H9 (cell line): ENCODE measurements at regions not wholly inside any gene's neighbourhood (a gene's known extent, or its start where the extent isn't known, plus 50 kb on each side); places are given as distances from the start of the nearest gene placed in this dataset.

Source experiments
- DNase-seq: peaks from one replicate; pipeline ENCODE4 v3.0.0-alpha.2; 2017
- H2AFZ ChIP-seq: one replicate; pipeline ENCODE4 v1.6.1; 2013; ENCODE audit warnings: mild to moderate bottlenecking, low read length, control low read depth, moderate library complexity
- H2AK5ac ChIP-seq: 2 replicates; pipeline ENCODE4 v1.6.1; 2013; ENCODE audit warnings: low read length, control low read depth, mixed read lengths; ENCODE audit not compliant: insufficient read length
- H2BK120ac ChIP-seq: one replicate; pipeline ENCODE4 v1.6.1; 2013; ENCODE audit warnings: low read depth, mild to moderate bottlenecking, low read length, control low read depth, inconsistent platforms; ENCODE audit not compliant: poor library complexity, severe bottlenecking
- H2BK12ac ChIP-seq: 2 replicates; pipeline ENCODE4 v1.6.1; 2013; ENCODE audit warnings: low read length, control low read depth, mixed read lengths, low read depth; ENCODE audit not compliant: insufficient read length
- H2BK15ac ChIP-seq: 2 replicates; pipeline ENCODE4 v1.6.1; 2013; ENCODE audit warnings: low read depth, low read length, control low read depth
- H2BK20ac ChIP-seq: one replicate; pipeline ENCODE4 v1.6.1; 2013; ENCODE audit warnings: low read depth, mild to moderate bottlenecking, low read length, control low read depth, inconsistent platforms; ENCODE audit not compliant: poor library complexity, severe bottlenecking
- H2BK5ac ChIP-seq: 2 replicates; pipeline ENCODE4 v1.6.1; 2013; ENCODE audit warnings: low read length, control low read depth, mixed read lengths; ENCODE audit not compliant: insufficient read length
- H3K14ac ChIP-seq: 2 replicates; pipeline ENCODE4 v1.6.1; 2013; ENCODE audit warnings: low read length, control low read depth; ENCODE audit not compliant: insufficient read depth
- H3K18ac ChIP-seq: 2 replicates; pipeline ENCODE4 v1.6.1; 2013; ENCODE audit warnings: low read depth, mild to moderate bottlenecking, mixed read lengths, low read length, control low read depth; ENCODE audit not compliant: insufficient read length
- H3K23ac ChIP-seq: 2 replicates; pipeline ENCODE4 v1.6.1; 2013; ENCODE audit warnings: low read length, control low read depth, mixed read lengths, low read depth; ENCODE audit not compliant: insufficient read length
- H3K23me2 ChIP-seq: 2 replicates; pipeline ENCODE4 v1.6.1; 2013; ENCODE audit warnings: low read depth, mild to moderate bottlenecking, mixed read lengths, low read length, control low read depth; ENCODE audit not compliant: insufficient read length, poor library complexity, severe bottlenecking
- H3K27ac ChIP-seq: 2 replicates; pipeline ENCODE4 v1.5.1; 2013; ENCODE audit warnings: low read length, control low read depth, mixed read lengths, low read depth; ENCODE audit not compliant: insufficient read length
- H3K27me3 ChIP-seq: 2 replicates; pipeline ENCODE4 v1.6.1; 2013; ENCODE audit warnings: low read length, control low read depth, inconsistent platforms; ENCODE audit not compliant: insufficient read depth
- H3K4ac ChIP-seq: 2 replicates; pipeline ENCODE4 v1.6.1; 2013; ENCODE audit warnings: low read depth, mild to moderate bottlenecking, control low read depth, inconsistent platforms, low read length, moderate library complexity
- H3K4me1 ChIP-seq: 2 replicates; pipeline ENCODE4 v1.6.1; 2013; ENCODE audit warnings: low read length, control low read depth, inconsistent platforms; ENCODE audit not compliant: insufficient read depth
- H3K4me2 ChIP-seq: 2 replicates; pipeline ENCODE4 v1.6.1; 2013; ENCODE audit warnings: low read length, control low read depth, mixed read lengths; ENCODE audit not compliant: insufficient read length, insufficient read depth
- H3K56ac ChIP-seq: 2 replicates; pipeline ENCODE4 v1.6.1; 2013; ENCODE audit warnings: low read depth, mild to moderate bottlenecking, mixed read lengths, low read length, control low read depth; ENCODE audit not compliant: insufficient read length
- H3K79me1 ChIP-seq: 2 replicates; pipeline ENCODE4 v1.6.1; 2013; ENCODE audit warnings: low read depth, mild to moderate bottlenecking, moderate library complexity, low read length, control low read depth, inconsistent platforms; ENCODE audit not compliant: insufficient read depth, poor library complexity, severe bottlenecking
- H3K79me2 ChIP-seq: 2 replicates; pipeline ENCODE4 v1.6.1; 2013; ENCODE audit warnings: low read length, control low read depth, inconsistent platforms; ENCODE audit not compliant: insufficient read depth
- H3K9ac ChIP-seq: 2 replicates; pipeline ENCODE4 v1.6.1; 2013; ENCODE audit warnings: low read length, control low read depth, mixed read lengths; ENCODE audit not compliant: insufficient read length; ENCODE audit errors: extremely low read depth
- H3K9me3 ChIP-seq: one replicate; pipeline ENCODE4 v1.6.1; 2013; ENCODE audit warnings: low read depth, low read length, inconsistent platforms; ENCODE audit not compliant: control insufficient read depth
- H3T11ph ChIP-seq: one replicate; pipeline ENCODE4 v1.6.1; 2013; ENCODE audit warnings: mild to moderate bottlenecking, low read length, control low read depth, inconsistent platforms
- H4K20me1 ChIP-seq: one replicate; pipeline ENCODE4 v1.6.1; 2013; ENCODE audit not compliant: control insufficient read depth, insufficient read length, insufficient read depth
- H4K5ac ChIP-seq: 2 replicates; pipeline ENCODE4 v1.6.1; 2013; ENCODE audit warnings: low read depth, mild to moderate bottlenecking, mixed read lengths, low read length, control low read depth; ENCODE audit not compliant: insufficient read length
- H4K8ac ChIP-seq: replicated peaks from 2 replicates; pipeline ENCODE4 v1.6.1; 2013; ENCODE audit warnings: low read length, control low read depth, mixed read lengths, low read depth; ENCODE audit not compliant: insufficient read length
- H4K91ac ChIP-seq: 2 replicates; pipeline ENCODE4 v1.6.1; 2013; ENCODE audit warnings: low read depth, mild to moderate bottlenecking, moderate library complexity, mixed read lengths, low read length, control low read depth; ENCODE audit not compliant: insufficient read length
- H3K27ac Mint-ChIP-seq, 3 experiments: 2 replicates in 2 of 3; 3 replicates in 1 of 3; pipeline ENCODE4 v1.8.0; 2020 to 2021; ENCODE audit warnings: mixed read lengths in 3 of 3, mild to moderate bottlenecking in 1 of 3, moderate library complexity in 1 of 3
- H3K27me3 Mint-ChIP-seq: 2 replicates; pipeline ENCODE4 v1.8.0; 2021; ENCODE audit warnings: low read depth, mild to moderate bottlenecking, moderate library complexity, mixed read lengths
- H3K36me3 Mint-ChIP-seq, 3 experiments: 2 replicates in 2 of 3; 3 replicates in 1 of 3; pipeline ENCODE4 v1.8.0; 2020 to 2021; ENCODE audit warnings: low read depth in 3 of 3, mixed read lengths in 3 of 3; ENCODE audit not compliant: insufficient read depth in 1 of 3
- H3K4me1 Mint-ChIP-seq, 2 experiments: 2 replicates each; pipeline ENCODE4 v1.8.0; 2020; ENCODE audit warnings: mixed read lengths in 2 of 2
- H3K4me3 Mint-ChIP-seq, 2 experiments: 2 replicates in 1 of 2; 3 replicates in 1 of 2; pipeline ENCODE4 v1.8.0; 2020 to 2021; ENCODE audit warnings: mild to moderate bottlenecking in 2 of 2, mixed read lengths in 2 of 2, moderate library complexity in 1 of 2
- H3K9me3 Mint-ChIP-seq, 2 experiments: 2 replicates in 1 of 2; 3 replicates in 1 of 2; pipeline ENCODE4 v1.8.0; 2020; ENCODE audit warnings: mild to moderate bottlenecking in 2 of 2, mixed read lengths in 2 of 2, moderate library complexity in 1 of 2
- CTCF ChIP-seq: fragments of 200-600 bp; sonication (generic); conservative IDR thresholded peaks from 3 replicates; pipeline ENCODE4 v1.8.0; 2021; ENCODE audit warnings: antibody characterized with exemption, mild to moderate bottlenecking
- WGBS: extraction: QIAGEN DNeasy Blood & Tissue Kit; methylation state at CpG from one replicate; pipeline ENCODE4 v1.1.7; 2013; ENCODE audit warnings: missing lambda C conversion rate, low lambda C conversion rate, mixed read lengths; ENCODE audit not compliant: insufficient read length; ENCODE audit errors: extremely low coverage; 5-methylcytosine and 5-hydroxymethylcytosine counted together

- Mint-ChIP-seq H3K27ac (no peak overlapping the region), H3K9me3 (peaks cover 17 to 25% of the 10 kb centered on the region in 2 experiments), H3K4me3 (no peak overlapping the region), H3K27me3 (no peaks in the 10 kb centered on the region), H3K4me1 (peaks cover 11 to 17% of the 10 kb centered on the region in 2 experiments), H3K36me3 (peaks cover 24 to 40% (median 27%) of the 10 kb centered on the region in 3 experiments)
- TF ChIP-seq CTCF = no peak
- Histone ChIP-seq H3K23me2 (peaks cover 6% of the 10 kb centered on the region), H3K79me2 (no peaks in the 10 kb centered on the region), H3K4me1 (peaks cover 2% of the 10 kb centered on the region; the same call in 1 of the 2 replicates), H3K18ac (no peak overlapping the region), H3K4me2 (no peak overlapping the region), H3K79me1 (no peaks in the 10 kb centered on the region), H2AFZ (no peak overlapping the region), H3K4ac (no peak overlapping the region), H3K14ac (no peak overlapping the region), H4K20me1 (no peaks in the 10 kb centered on the region), H2AK5ac (no peak overlapping the region), H3K23ac (no peak overlapping the region), H2BK12ac (no peak overlapping the region), H2BK15ac (no peak overlapping the region), H3K9me3 (peaks cover 9% of the 10 kb centered on the region), H2BK120ac (no peak overlapping the region), H2BK5ac (no peak overlapping the region), H3K27me3 (no peaks in the 10 kb centered on the region), H3K27ac (no peak overlapping the region), H4K91ac (no peak overlapping the region), H3K56ac (no peak overlapping the region), H4K8ac (no peak overlapping the region), H3T11ph (no peak overlapping the region), H4K5ac (no peak overlapping the region), H3K9ac (no peak overlapping the region), H2BK20ac (no peak overlapping the region)
- no CpG with 5 or more reads among the region's 10 CpGs for WGBS
- DNase-seq = no peak
Measured at GRCh38 chr3:106908181-106908938, 468.9 kb upstream of the CCDC54 start.
